HCT116 (cell line): ENCODE measurements at regions not wholly inside any gene's neighbourhood (a gene's known extent, or its start where the extent isn't known, plus 50 kb on each side); places are given as distances from the start of the nearest gene placed in this dataset.

Source experiments
- ATAC-seq: fragments of 200-7000 bp; cut with Tn5 transposase; 2 replicates; pipeline ENCODE4 v1.9.1; 2020; ENCODE audit warnings: mild to moderate bottlenecking, moderate library complexity
- BruUV-seq: library from RNA; stranded (reverse); fragments of 400-500 nt; replicated peaks from 2 replicates; lab custom pipeline; 2021; lab: Mats Ljungman, UMichigan
- CTCF ChIA-PET: fragments of 300-600 bp; sonication (Branson Sonifier 250); formaldehyde crosslinking; loops from one replicate; lab custom pipeline; 2021; ENCODE audit warnings: antibody characterized with exemption; lab: Charles Lee
- POLR2A ChIA-PET: fragments of 300-600, 350-600 bp; sonication (Branson Sonifier 250); formaldehyde crosslinking; loops from one replicate; lab custom pipeline; 2021; ENCODE audit warnings: antibody characterized with exemption; lab: Charles Lee
- RAD21 ChIA-PET, 2 experiments: fragments of 300-600 bp; sonication (Branson Sonifier 250); formaldehyde crosslinking; loops; one replicate each; lab custom pipeline; 2023; ENCODE audit warnings: low total read pairs in 2 of 2; ENCODE audit not compliant: uncharacterized antibody in 2 of 2, unreplicated experiment in 2 of 2, low non-redundant PET in 1 of 2; lab: Charles Lee
- DNase-seq: peaks from one replicate; pipeline ENCODE4 v3.0.0-alpha.2; 2010; ENCODE audit warnings: low read depth, low spot score
- H2AFZ ChIP-seq: fragments of 200-600 bp; shearing (Covaris generic), sonication (generic); 2 replicates; pipeline ENCODE4 v1.6.1; 2017; ENCODE audit warnings: low read depth, mixed run types, mixed read lengths, antibody characterized with exemption, low read length; ENCODE audit not compliant: poor library complexity, severe bottlenecking
- H3K27ac ChIP-seq: 2 replicates; pipeline ENCODE4 v1.5.1; 2012; ENCODE audit warnings: low read depth, low read length
- H3K27me3 ChIP-seq: fragments of 200-600 bp; sonication (generic); 2 replicates; pipeline ENCODE4 v1.6.1; 2016; ENCODE audit warnings: mixed run types, low read length, mixed read lengths; ENCODE audit not compliant: insufficient read depth
- H3K36me3 ChIP-seq, 2 experiments: fragments of 200-500 bp in 1 of 2; fragments of 200-600 bp in 1 of 2; sonication (Bioruptor generic) in 1 of 2; sonication (generic) in 1 of 2; 2 replicates each; pipeline versions ENCODE4 v1.5.1 to v1.6.1; 2014 to 2016; ENCODE audit warnings: low read length in 2 of 2, inconsistent platforms in 1 of 2, mixed read lengths in 1 of 2, mixed run types in 1 of 2; ENCODE audit not compliant: insufficient read depth in 2 of 2, control insufficient read depth in 1 of 2
- H3K4me1 ChIP-seq, 2 experiments: fragments of 200-600 bp in 1 of 2; sonication (generic) in 1 of 2; 2 replicates each; pipeline versions ENCODE4 v1.5.1 to v1.6.1; 2012 to 2017; ENCODE audit warnings: low read length in 2 of 2, inconsistent platforms in 1 of 2, mild to moderate bottlenecking in 1 of 2, mixed read lengths in 1 of 2, mixed run types in 1 of 2, moderate library complexity in 1 of 2; ENCODE audit not compliant: insufficient read depth in 2 of 2, control insufficient read depth in 1 of 2
- H3K4me2 ChIP-seq: fragments of 200-600 bp; sonication (generic); 2 replicates; pipeline ENCODE4 v1.6.1; 2017; ENCODE audit warnings: mixed run types, low read length, mixed read lengths
- H3K4me3 ChIP-seq, 2 experiments: fragments of 200-600 bp in 1 of 2; sonication (generic) in 1 of 2; replicated peaks in 1 of 2; 2 replicates each; pipeline ENCODE4 v1.5.1; 2011 to 2016; ENCODE audit warnings: low read length in 2 of 2, control low read depth in 1 of 2, low read depth in 1 of 2, mild to moderate bottlenecking in 1 of 2, mixed read lengths in 1 of 2, mixed run types in 1 of 2
- H3K79me2 ChIP-seq: fragments of 200-600 bp; sonication (generic); 2 replicates; pipeline ENCODE4 v1.6.1; 2017; ENCODE audit warnings: mild to moderate bottlenecking, mixed run types, low read length, moderate library complexity, mixed read lengths; ENCODE audit not compliant: insufficient read depth
- H3K9ac ChIP-seq: fragments of 200-600 bp; sonication (generic); 2 replicates; pipeline ENCODE4 v1.6.1; 2016; ENCODE audit warnings: low read length, mixed read lengths
- H3K9me2 ChIP-seq: fragments of 200-600 bp; sonication (generic), shearing (Covaris generic); 2 replicates; pipeline ENCODE4 v1.6.1; 2017; ENCODE audit warnings: mixed run types, mild to moderate bottlenecking, moderate library complexity; ENCODE audit not compliant: insufficient read depth
- H3K9me3 ChIP-seq, 2 experiments: fragments of 200-500 bp in 1 of 2; fragments of 200-600 bp in 1 of 2; sonication (Bioruptor generic) in 1 of 2; sonication (generic) in 1 of 2; 2 replicates each; pipeline ENCODE4 v1.6.1; 2014 to 2017; ENCODE audit warnings: low read length in 2 of 2, mixed read lengths in 2 of 2, inconsistent platforms in 1 of 2, low read depth in 1 of 2, mild to moderate bottlenecking in 1 of 2, mixed run types in 1 of 2, moderate library complexity in 1 of 2; ENCODE audit not compliant: control insufficient read depth in 1 of 2, insufficient read depth in 1 of 2
- H4K20me1 ChIP-seq: fragments of 200-600 bp; sonication (generic), shearing (Covaris generic); 2 replicates; pipeline ENCODE4 v1.6.1; 2017; ENCODE audit warnings: mixed run types, mild to moderate bottlenecking, moderate library complexity; ENCODE audit not compliant: insufficient read depth
- ATF3 ChIP-seq: IDR thresholded peaks from 2 replicates; pipeline ENCODE4 v1.6.1; 2012
- CBX3 ChIP-seq: IDR thresholded peaks from 2 replicates; pipeline ENCODE4 v1.6.1; 2012; ENCODE audit warnings: low read depth
- EGR1 ChIP-seq: IDR thresholded peaks from 2 replicates; pipeline ENCODE4 v1.6.1; 2012; ENCODE audit warnings: low read depth
- ELF1 ChIP-seq: IDR thresholded peaks from 2 replicates; pipeline ENCODE4 v1.6.1; 2012; ENCODE audit warnings: low read depth, borderline replicate concordance
- FOSL1 ChIP-seq: IDR thresholded peaks from 2 replicates; pipeline ENCODE4 v1.6.1; 2012; ENCODE audit warnings: low read depth
- MAX ChIP-seq: IDR thresholded peaks from 2 replicates; pipeline ENCODE4 v1.6.1; 2012
- POLR2A ChIP-seq: IDR thresholded peaks from 2 replicates; pipeline ENCODE4 v1.7.0; 2011; ENCODE audit warnings: borderline replicate concordance; ENCODE audit not compliant: insufficient read depth, insufficient read length; ENCODE audit errors: extremely low read depth
- POLR2AphosphoS5 ChIP-seq: IDR thresholded peaks from 2 replicates; pipeline ENCODE4 v1.6.1; 2011; ENCODE audit warnings: mild to moderate bottlenecking, low read depth, low read length, moderate library complexity
- RAD21 ChIP-seq: IDR thresholded peaks from 2 replicates; pipeline ENCODE4 v1.6.1; 2012; ENCODE audit warnings: low read depth, mild to moderate bottlenecking
- REST ChIP-seq: IDR thresholded peaks from 2 replicates; pipeline ENCODE4 v1.6.1; 2012; ENCODE audit warnings: low read depth
- SP1 ChIP-seq: IDR thresholded peaks from 2 replicates; pipeline ENCODE4 v1.6.1; 2012; ENCODE audit warnings: low read depth
- SRF ChIP-seq: IDR thresholded peaks from 2 replicates; pipeline ENCODE4 v1.6.1; 2012; ENCODE audit warnings: low read depth
- TCF7L2 ChIP-seq: IDR thresholded peaks from 2 replicates; pipeline ENCODE4 v1.7.0; 2011; ENCODE audit warnings: borderline replicate concordance, inconsistent platforms; ENCODE audit not compliant: insufficient read depth, insufficient read length; ENCODE audit errors: extremely low read depth
- YY1 ChIP-seq: IDR thresholded peaks from 2 replicates; pipeline ENCODE4 v1.6.1; 2011; ENCODE audit warnings: low read length, low read depth, moderate library complexity, mild to moderate bottlenecking; ENCODE audit not compliant: insufficient replicate concordance; ENCODE audit errors: extremely low read depth
- ZBTB33 ChIP-seq: IDR thresholded peaks from 2 replicates; pipeline ENCODE4 v1.6.1; 2011; ENCODE audit warnings: mild to moderate bottlenecking, low read length, moderate library complexity; ENCODE audit not compliant: insufficient replicate concordance; ENCODE audit errors: extremely low read depth
- ZFX ChIP-seq: fragments of 450-650 bp; IDR thresholded peaks from 2 replicates; pipeline ENCODE4 v1.6.1; 2017
- ZNF274 ChIP-seq: fragments of 200-500 bp; sonication (Bioruptor generic); IDR thresholded peaks from 2 replicates; pipeline ENCODE4 v1.6.1; 2014; ENCODE audit warnings: mild to moderate bottlenecking, low read depth, low read length, inconsistent platforms
- intact Hi-C: fragments of 100-400 bp; cut with micrococcal nuclease; formaldehyde crosslinking; loops from 2 replicates; pipeline ENCODE4 v1.10.0; 2022
- TF ChIP-seq, protein P1 (sequence below), 3 experiments: fragments of 200-600 bp in 1 of 3; sonication (generic) in 1 of 3; IDR thresholded peaks in 2 of 3; conservative IDR thresholded peaks in 1 of 3; 2 replicates each; pipeline ENCODE4 v1.5.1; 2012 to 2017; ENCODE audit warnings: low read depth in 2 of 3, low read length in 2 of 3, antibody characterized with exemption in 1 of 3, borderline replicate concordance in 1 of 3, control low read depth in 1 of 3, mild to moderate bottlenecking in 1 of 3, mixed read lengths in 1 of 3, mixed run types in 1 of 3, moderate library complexity in 1 of 3; ENCODE audit not compliant: insufficient read depth in 1 of 3

GRCh38 chr4:186858355-186858754 is 134.7 kb upstream of the FAT1 start (continued):
- TF ChIP-seq SRF: no peak
- TF ChIP-seq FOSL1: no peak
- no peak for TF ChIP-seq SP1
- no peak for TF ChIP-seq ELF1
- TF ChIP-seq RAD21: no peak

GRCh38 chr4:186859420-186859819 is 135.8 kb upstream of the FAT1 start:
- H3K4me2 ChIP-seq: no peak overlapping the region
- ATAC-seq (peak; percentile 49; the same call in 1 of the 2 replicates), DNase-seq (no peak)
- H3K27me3 ChIP-seq: no peaks in the 10 kb centered on the region
- no peaks in the 10 kb centered on the region for H3K36me3 ChIP-seq
- intact Hi-C loops: no loop called here
- no peak overlapping the region for H2AFZ ChIP-seq
- no peaks in the 10 kb centered on the region for H3K9me3 ChIP-seq
- H3K4me1 ChIP-seq: peaks cover 10 to 19% of the 10 kb centered on the region in 2 experiments; a peak in 3 of 4 replicates
- no peak overlapping the region for H3K4me3 ChIP-seq
- H3K27ac ChIP-seq: no peak overlapping the region
- H3K79me2 ChIP-seq: no peaks in the 10 kb centered on the region
- no peaks in the 10 kb centered on the region for H3K9me2 ChIP-seq
- no peak overlapping the region for H3K9ac ChIP-seq
- ChIA-PET CTCF (no interaction called here), RAD21 (no interaction called here), POLR2A (no interaction called here)
- BruUV-seq: no TSS peak
- no peaks in the 10 kb centered on the region for H4K20me1 ChIP-seq
- no peak for TF ChIP-seq FOSL1
- TF ChIP-seq RAD21: no peak
- TF ChIP-seq EGR1: no peak
- TF ChIP-seq ATF3: no peak
- no peak for TF ChIP-seq ZNF274
- TF ChIP-seq REST: no peak
- no peak for TF ChIP-seq POLR2A
- no peak for TF ChIP-seq ZFX
- no peak for TF ChIP-seq ZBTB33
- TF ChIP-seq SRF: no peak
- no peak for TF ChIP-seq YY1
- no peak for TF ChIP-seq POLR2AphosphoS5
- no peak for TF ChIP-seq ELF1
- no peak for TF ChIP-seq CBX3
- no peak for TF ChIP-seq MAX
- TF ChIP-seq, protein P1, sequence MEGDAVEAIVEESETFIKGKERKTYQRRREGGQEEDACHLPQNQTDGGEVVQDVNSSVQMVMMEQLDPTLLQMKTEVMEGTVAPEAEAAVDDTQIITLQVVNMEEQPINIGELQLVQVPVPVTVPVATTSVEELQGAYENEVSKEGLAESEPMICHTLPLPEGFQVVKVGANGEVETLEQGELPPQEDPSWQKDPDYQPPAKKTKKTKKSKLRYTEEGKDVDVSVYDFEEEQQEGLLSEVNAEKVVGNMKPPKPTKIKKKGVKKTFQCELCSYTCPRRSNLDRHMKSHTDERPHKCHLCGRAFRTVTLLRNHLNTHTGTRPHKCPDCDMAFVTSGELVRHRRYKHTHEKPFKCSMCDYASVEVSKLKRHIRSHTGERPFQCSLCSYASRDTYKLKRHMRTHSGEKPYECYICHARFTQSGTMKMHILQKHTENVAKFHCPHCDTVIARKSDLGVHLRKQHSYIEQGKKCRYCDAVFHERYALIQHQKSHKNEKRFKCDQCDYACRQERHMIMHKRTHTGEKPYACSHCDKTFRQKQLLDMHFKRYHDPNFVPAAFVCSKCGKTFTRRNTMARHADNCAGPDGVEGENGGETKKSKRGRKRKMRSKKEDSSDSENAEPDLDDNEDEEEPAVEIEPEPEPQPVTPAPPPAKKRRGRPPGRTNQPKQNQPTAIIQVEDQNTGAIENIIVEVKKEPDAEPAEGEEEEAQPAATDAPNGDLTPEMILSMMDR (IDR thresholded peaks at IDR 0.05 in 2 of 3, conservative IDR thresholded peaks at IDR 0.05 in 1 of 3; ENCODE audit: borderline replicate concordance in 1 of 3, insufficient read depth in 1 of 3, low read depth in 2 of 3, low read length in 2 of 3): no peak
- TF ChIP-seq TCF7L2: no peak
